SU-DHL-6 (cell line): ENCODE measurements at regions not wholly inside any gene's neighbourhood (a gene's known extent, or its start where the extent isn't known, plus 50 kb on each side); places are given as distances from the start of the nearest gene placed in this dataset.

Source experiments
- H2AFZ ChIP-seq: fragments of 200-600 bp; sonication (generic); 2 replicates; pipeline ENCODE4 v1.6.1; 2014; ENCODE audit warnings: low read depth, mild to moderate bottlenecking, moderate library complexity, mixed read lengths, antibody characterized with exemption, low read length; ENCODE audit not compliant: severe bottlenecking
- H3F3A ChIP-seq: fragments of 200-600 bp; shearing (Covaris generic); 2 replicates; pipeline ENCODE4 v1.6.0; 2016; ENCODE audit warnings: antibody characterized with exemption, mild to moderate bottlenecking; ENCODE audit not compliant: insufficient read depth
- H3K27ac ChIP-seq: fragments of 200-600 bp; sonication (generic); 2 replicates; pipeline ENCODE4 v1.5.1; 2016; ENCODE audit warnings: low read depth, mild to moderate bottlenecking, low read length, moderate library complexity, mixed read lengths
- H3K27me3 ChIP-seq: fragments of 200-600 bp; sonication (generic), shearing (Covaris generic); 2 replicates; pipeline ENCODE4 v1.6.0; 2014; ENCODE audit warnings: mild to moderate bottlenecking, low read length
- H3K36me3 ChIP-seq: fragments of 200-600 bp; sonication (generic); 2 replicates; pipeline ENCODE4 v1.6.1; 2014; ENCODE audit warnings: mild to moderate bottlenecking, low read length, mixed read lengths
- H3K4me2 ChIP-seq: fragments of 300-600, 200-600 bp; shearing (Covaris generic), sonication (generic); 2 replicates; pipeline ENCODE4 v1.6.0; 2014; ENCODE audit warnings: low read length, low read depth, mild to moderate bottlenecking; ENCODE audit not compliant: poor library complexity, severe bottlenecking
- H3K4me3 ChIP-seq: fragments of 200-600 bp; sonication (generic); 2 replicates; pipeline ENCODE4 v1.5.1; 2014; ENCODE audit warnings: antibody characterized with exemption, low read length, mild to moderate bottlenecking, mixed read lengths; ENCODE audit not compliant: insufficient read depth, poor library complexity, severe bottlenecking
- H3K79me2 ChIP-seq: fragments of 200-600 bp; sonication (generic); 2 replicates; pipeline ENCODE4 v1.6.1; 2014; ENCODE audit warnings: mild to moderate bottlenecking, low read length, moderate library complexity; ENCODE audit not compliant: insufficient read depth
- H3K9ac ChIP-seq: fragments of 200-600 bp; sonication (generic); 2 replicates; pipeline ENCODE4 v1.7.0; 2014; ENCODE audit warnings: mild to moderate bottlenecking, low read length
- H3K9me2 ChIP-seq: fragments of 200-600 bp; sonication (generic); replicated peaks from 2 replicates; pipeline ENCODE4 v1.6.1; 2014; ENCODE audit warnings: low read length; ENCODE audit not compliant: insufficient read depth
- H3K9me3 ChIP-seq: fragments of 200-600 bp; sonication (generic); 2 replicates; pipeline ENCODE4 v1.6.1; 2014; ENCODE audit warnings: low read length, mixed read lengths; ENCODE audit not compliant: insufficient read depth
- H4K20me1 ChIP-seq: fragments of 200-600 bp; sonication (generic); 2 replicates; pipeline ENCODE4 v1.6.1; 2014; ENCODE audit warnings: low read depth, mild to moderate bottlenecking, antibody characterized with exemption, low read length, moderate library complexity, mixed read lengths
- CTCF ChIP-seq: fragments of 200-600 bp; sonication (generic); IDR thresholded peaks from one replicate; pipeline ENCODE4 v1.5.1; 2017; ENCODE audit warnings: antibody characterized with exemption, mild to moderate bottlenecking, low read length, moderate library complexity; ENCODE audit not compliant: insufficient read depth, poor library complexity, severe bottlenecking
- EZH2phosphoT487 ChIP-seq: fragments of 200-600 bp; sonication (generic), shearing (Covaris generic); conservative IDR thresholded peaks from 2 replicates; pipeline ENCODE4 v1.6.1; 2018; ENCODE audit warnings: mild to moderate bottlenecking, antibody characterized with exemption, low read length, moderate library complexity, mixed read lengths

- Histone ChIP-seq H3K9me2 (no peaks in the 10 kb centered on the region), H3K27ac (no peak overlapping the region), H3K9ac (no peak overlapping the region), H3K27me3 (no peaks in the 10 kb centered on the region), H4K20me1 (no peaks in the 10 kb centered on the region), H3K4me3 (no peak overlapping the region), H3K9me3 (no peaks in the 10 kb centered on the region), H3F3A (no peaks in the 10 kb centered on the region), H3K4me2 (no peak overlapping the region), H3K79me2 (no peaks in the 10 kb centered on the region), H3K36me3 (no peaks in the 10 kb centered on the region), H2AFZ (no peak overlapping the region)
- no peak for TF ChIP-seq CTCF
- no peak for TF ChIP-seq EZH2phosphoT487
Observed at GRCh38 chr12:5197131-5197530, 153.5 kb downstream of the KCNA5 start.

DNA sequence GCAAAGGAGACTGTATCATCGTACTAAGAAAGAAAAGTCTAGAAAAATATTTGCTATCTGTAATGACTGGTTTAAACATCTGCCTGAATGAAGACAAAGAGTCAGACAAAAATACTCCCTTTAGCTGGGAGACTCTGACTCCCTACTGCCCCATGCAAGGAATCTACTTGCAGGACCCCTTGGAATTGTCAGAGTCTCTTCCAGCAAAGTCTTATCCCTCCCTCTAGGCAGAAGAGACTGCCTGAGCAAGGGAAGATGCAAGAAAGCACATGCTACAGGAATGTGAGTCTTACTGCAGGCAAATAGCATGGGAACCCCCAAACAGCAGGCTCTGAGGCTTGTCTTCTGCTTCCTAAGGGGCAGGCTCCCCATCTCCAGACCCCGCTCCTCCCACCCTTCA, 154.0 kb downstream of the KCNA5 start:
- Histone ChIP-seq H3K9me3 (no peaks in the 10 kb centered on the region), H3K9me2 (no peaks in the 10 kb centered on the region), H3F3A (no peaks in the 10 kb centered on the region), H2AFZ (no peak overlapping the region), H3K9ac (no peak overlapping the region), H4K20me1 (no peaks in the 10 kb centered on the region), H3K27ac (no peak overlapping the region), H3K4me3 (no peak overlapping the region), H3K4me2 (no peak overlapping the region), H3K36me3 (no peaks in the 10 kb centered on the region), H3K79me2 (no peaks in the 10 kb centered on the region), H3K27me3 (no peaks in the 10 kb centered on the region)
- TF ChIP-seq EZH2phosphoT487 (no peak), CTCF (no peak)

GRCh38 chr12:5200278-5201087, 156.8 kb downstream of the KCNA5 start:
- no peaks in the 10 kb centered on the region for H3K27me3 ChIP-seq
- no peaks in the 10 kb centered on the region for H3K9me3 ChIP-seq
- H3K9me2 ChIP-seq = no peaks in the 10 kb centered on the region
- no peak overlapping the region for H3K4me3 ChIP-seq
- no peak overlapping the region for H3K4me2 ChIP-seq
- no peaks in the 10 kb centered on the region for H4K20me1 ChIP-seq
- no peaks in the 10 kb centered on the region for H3K79me2 ChIP-seq
- H3F3A ChIP-seq = no peaks in the 10 kb centered on the region
- TF ChIP-seq CTCF = peak; percentile 83
- no peak for TF ChIP-seq EZH2phosphoT487
- no peak overlapping the region for H2AFZ ChIP-seq
- no peak overlapping the region for H3K27ac ChIP-seq
- H3K9ac ChIP-seq = no peak overlapping the region
- H3K36me3 ChIP-seq = no peaks in the 10 kb centered on the region
